ENCODE measurements at regions not wholly inside any gene's neighbourhood (a gene's known extent, or its start where the extent isn't known, plus 50 kb on each side); places are given as distances from the start of the nearest gene placed in this dataset.

- TF ChIP-seq REST (IDR thresholded peaks at IDR 0.05; ENCODE audit: low read depth, low read length) (no peak), SMC3 (IDR thresholded peaks at IDR 0.05; ENCODE audit: low read depth, low read length) (no peak), USF1 (IDR thresholded peaks at IDR 0.05; ENCODE audit: borderline replicate concordance, low read depth) (no peak), EP300 (IDR thresholded peaks at IDR 0.05; ENCODE audit: borderline replicate concordance in 1 of 2, low read depth in 1 of 2, low read length in 1 of 2) (no peak), SIN3A (IDR thresholded peaks at IDR 0.05; ENCODE audit: borderline replicate concordance, low read depth, low read length) (no peak), EZH2phosphoT487 (IDR thresholded peaks at IDR 0.05; ENCODE audit: borderline replicate concordance, low read depth) (no peak), CTCF (IDR thresholded peaks at IDR 0.05) (no peak)
Observed at GRCh38 chr1:58033311-58033710, 513.2 kb downstream of the OMA1 start (continued).

DNA sequence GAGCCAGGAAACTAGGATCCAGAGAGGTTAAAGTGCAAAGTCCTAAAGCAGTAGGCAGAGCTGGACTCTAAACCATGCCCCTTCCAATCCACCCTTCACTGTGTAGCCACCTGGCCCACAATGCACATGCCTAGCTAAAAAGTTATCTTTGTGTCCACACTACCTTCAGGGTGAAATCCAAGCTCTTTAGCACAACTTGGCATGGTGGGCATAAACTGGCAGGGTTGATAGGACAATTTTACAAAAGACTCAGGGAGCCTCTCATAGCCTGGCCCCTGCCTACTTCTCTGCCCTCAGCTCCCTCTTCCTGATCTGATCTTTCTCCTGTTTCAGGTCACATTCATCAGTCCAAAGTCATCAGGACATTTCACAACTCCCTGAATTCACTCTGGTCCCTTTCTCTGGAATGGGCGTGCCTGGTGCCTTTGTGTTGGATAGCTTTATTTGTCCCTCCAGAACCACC is 513.9 kb downstream of the OMA1 start:
- H3K27ac ChIP-seq (ENCODE audit: low read depth in 2 of 2, low read length in 1 of 2) = no peak overlapping the region
- H3K4me3 ChIP-seq (ENCODE audit: low read depth in 2 of 2, low read length in 1 of 2) = no peak overlapping the region
- DNase-seq = no peak
- no peak overlapping the region for H3K4me2 ChIP-seq
- no peaks in the 10 kb centered on the region for H3K79me2 ChIP-seq (ENCODE audit: insufficient read depth)
- no peaks in the 10 kb centered on the region for H4K20me1 ChIP-seq (ENCODE audit: insufficient read depth)
- 56% methylated on average over 1 of the region's 1 CpG for whole genome bisulfite sequencing (ENCODE audit: low lambda C conversion rate)
- no peaks in the 10 kb centered on the region for H3K4me1 ChIP-seq (ENCODE audit: control insufficient read depth in 1 of 2, insufficient read depth in 2 of 2, low read depth in 1 of 2, low read length in 1 of 2)
- TF ChIP-seq, protein P1, sequence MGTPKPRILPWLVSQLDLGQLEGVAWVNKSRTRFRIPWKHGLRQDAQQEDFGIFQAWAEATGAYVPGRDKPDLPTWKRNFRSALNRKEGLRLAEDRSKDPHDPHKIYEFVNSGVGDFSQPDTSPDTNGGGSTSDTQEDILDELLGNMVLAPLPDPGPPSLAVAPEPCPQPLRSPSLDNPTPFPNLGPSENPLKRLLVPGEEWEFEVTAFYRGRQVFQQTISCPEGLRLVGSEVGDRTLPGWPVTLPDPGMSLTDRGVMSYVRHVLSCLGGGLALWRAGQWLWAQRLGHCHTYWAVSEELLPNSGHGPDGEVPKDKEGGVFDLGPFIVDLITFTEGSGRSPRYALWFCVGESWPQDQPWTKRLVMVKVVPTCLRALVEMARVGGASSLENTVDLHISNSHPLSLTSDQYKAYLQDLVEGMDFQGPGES (IDR thresholded peaks at IDR 0.05; ENCODE audit: low read depth, low read length) = no peak
- no peak for TF ChIP-seq NRF1 (IDR thresholded peaks at IDR 0.05; ENCODE audit: low read depth, low read length)
- TF ChIP-seq REST (IDR thresholded peaks at IDR 0.05; ENCODE audit: low read depth, low read length) = no peak
- no peak for TF ChIP-seq TAF1 (IDR thresholded peaks at IDR 0.05; ENCODE audit: borderline replicate concordance, low read depth, low read length)
- TF ChIP-seq YY1 (IDR thresholded peaks at IDR 0.05; ENCODE audit: low read depth) = no peak
- TF ChIP-seq RFX5 (IDR thresholded peaks at IDR 0.05; ENCODE audit: low read length) = no peak
- TF ChIP-seq NFIC (IDR thresholded peaks at IDR 0.05; ENCODE audit: borderline replicate concordance) = no peak
- H3K36me3 ChIP-seq (replicated peaks in 1 of 2; ENCODE audit: control insufficient read depth in 1 of 2, insufficient read depth in 2 of 2, low read length in 1 of 2) = no peaks in the 10 kb centered on the region
- H3K9me2 ChIP-seq = no peaks in the 10 kb centered on the region
- H3K27me3 ChIP-seq (ENCODE audit: insufficient read depth) = no peaks in the 10 kb centered on the region
- H3K9ac ChIP-seq = no peak overlapping the region
- ChIA-PET POLR2A (no interaction called here), CTCF (interaction anchor here (2.0 kb wide), 1 partner anchor 13 kb away, joined by 5 read pairs; no protein-coding TSS in a partner anchor)
- H3K9me3 ChIP-seq = no peaks in the 10 kb centered on the region
- H3F3A ChIP-seq (replicated peaks; ENCODE audit: insufficient read depth) = no peaks in the 10 kb centered on the region
- no peak overlapping the region for H2AFZ ChIP-seq (ENCODE audit: low read depth)

Measured in SK-N-SH (cell line).